GM12892 (cell line): ENCODE measurements at regions not wholly inside any gene's neighbourhood (a gene's known extent, or its start where the extent isn't known, plus 50 kb on each side); places are given as distances from the start of the nearest gene placed in this dataset.

Experiments
- POLR2A ChIP-seq: IDR thresholded peaks from 2 replicates; pipeline ENCODE4 v1.6.1; 2011; ENCODE audit warnings: low read depth, low read length, control low read depth
- TAF1 ChIP-seq: IDR thresholded peaks from 2 replicates; pipeline ENCODE4 v1.6.1; 2011; ENCODE audit warnings: low read depth, mild to moderate bottlenecking, control low read depth, low read length, borderline replicate concordance

DNA sequence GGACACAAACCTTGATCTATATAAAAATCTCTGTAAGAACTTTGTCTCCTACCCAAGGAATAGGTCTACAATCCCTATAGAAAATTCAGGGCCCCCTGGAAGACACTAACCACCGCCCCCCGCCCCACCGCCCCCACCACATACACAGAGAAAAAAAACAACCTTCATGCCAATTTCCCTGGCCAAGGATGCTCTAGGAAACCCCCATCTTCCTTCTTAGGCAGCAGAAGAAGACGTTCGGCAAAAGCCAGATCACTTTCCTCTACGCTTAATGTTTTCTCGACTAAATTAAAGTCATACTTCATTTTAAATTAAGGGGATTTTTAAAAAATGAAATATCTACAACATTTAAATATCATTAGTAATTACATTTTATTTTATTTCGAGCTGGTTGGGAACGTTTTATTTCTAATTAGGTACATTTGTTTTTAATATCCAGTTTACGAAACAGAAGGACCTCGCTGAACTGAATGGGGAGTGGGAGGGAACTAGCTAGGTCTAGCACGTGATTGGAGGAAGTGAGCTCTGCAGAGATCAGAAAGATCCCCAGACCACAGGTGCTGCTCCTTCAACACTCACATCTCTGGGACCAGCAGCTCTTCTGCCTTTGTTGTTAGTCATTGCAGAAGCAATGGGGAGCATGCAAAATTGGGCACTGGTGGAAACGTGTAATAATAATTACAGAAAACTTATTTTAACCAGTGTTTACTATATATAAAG, 472.3 kb downstream of the MN1 start:
- no peak for TF ChIP-seq TAF1
- no peak for TF ChIP-seq POLR2A
